Glutamatergic neuron (in vitro differentiated cells): ENCODE measurements at regions not wholly inside any gene's neighbourhood (a gene's known extent, or its start where the extent isn't known, plus 50 kb on each side); places are given as distances from the start of the nearest gene placed in this dataset.

Experiments used
- DNase-seq: peaks from one replicate; pipeline ENCODE4 v3.0.0; 2022
- H3K27ac Mint-ChIP-seq: one replicate; pipeline ENCODE4 v1.8.0; 2020; ENCODE audit warnings: mild to moderate bottlenecking, mixed read lengths, inconsistent platforms; ENCODE audit not compliant: unreplicated experiment
- H3K27me3 Mint-ChIP-seq: one replicate; pipeline ENCODE4 v1.8.0; 2020; ENCODE audit warnings: mild to moderate bottlenecking, moderate library complexity, mixed read lengths, inconsistent platforms; ENCODE audit not compliant: unreplicated experiment
- H3K36me3 Mint-ChIP-seq: one replicate; pipeline ENCODE4 v1.8.0; 2020; ENCODE audit warnings: mild to moderate bottlenecking, mixed read lengths, inconsistent platforms; ENCODE audit not compliant: unreplicated experiment
- H3K4me1 Mint-ChIP-seq: one replicate; pipeline ENCODE4 v1.8.0; 2020; ENCODE audit warnings: mild to moderate bottlenecking, low read depth, mixed read lengths, inconsistent platforms; ENCODE audit not compliant: unreplicated experiment
- H3K4me3 Mint-ChIP-seq: one replicate; pipeline ENCODE4 v1.8.0; 2020; ENCODE audit warnings: mild to moderate bottlenecking, mixed read lengths, inconsistent platforms; ENCODE audit not compliant: unreplicated experiment
- H3K9me3 Mint-ChIP-seq: one replicate; pipeline ENCODE4 v1.8.0; 2020; ENCODE audit warnings: mild to moderate bottlenecking, moderate library complexity, mixed read lengths, inconsistent platforms; ENCODE audit not compliant: unreplicated experiment
- CTCF ChIP-seq: fragments of 200-600 bp; sonication (generic); IDR thresholded peaks from one replicate; pipeline ENCODE4 v1.5.0; 2021; ENCODE audit not compliant: partially characterized antibody, unreplicated experiment

GRCh38 chr2:595831-596592 lies 81.2 kb downstream of the TMEM18 start:
- Mint-ChIP-seq H3K4me1 (peaks cover 8% of the 10 kb centered on the region), H3K36me3 (peaks cover 4% of the 10 kb centered on the region), H3K27me3 (no peaks in the 10 kb centered on the region), H3K4me3 (no peak overlapping the region), H3K27ac (no peak overlapping the region), H3K9me3 (peaks cover 1% of the 10 kb centered on the region)
- no peak for TF ChIP-seq CTCF
- no peak for DNase-seq

- Mint-ChIP-seq H3K27me3 (no peaks in the 10 kb centered on the region), H3K9me3 (peaks cover 1% of the 10 kb centered on the region)
Measured at GRCh38 chr2:595141-595815, 81.9 kb downstream of the TMEM18 start.

GRCh38 chr2:594297-594949 lies 82.8 kb downstream of the TMEM18 start:
- Mint-ChIP-seq H3K4me3 (no peak overlapping the region), H3K27me3 (no peaks in the 10 kb centered on the region), H3K4me1 (peaks cover 8% of the 10 kb centered on the region), H3K9me3 (no peaks in the 10 kb centered on the region), H3K27ac (no peak overlapping the region), H3K36me3 (peaks cover 4% of the 10 kb centered on the region)
- DNase-seq = no peak
- no peak for TF ChIP-seq CTCF

More at GRCh38 chr2:595141-595815, 81.9 kb downstream of the TMEM18 start:
- TF ChIP-seq CTCF = no peak
- no peak for DNase-seq
- Mint-ChIP-seq H3K4me3 (no peak overlapping the region), H3K27ac (no peak overlapping the region), H3K4me1 (peaks cover 8% of the 10 kb centered on the region), H3K36me3 (peaks cover 4% of the 10 kb centered on the region)

GRCh38 chr2:593356-594026 lies 83.7 kb downstream of the TMEM18 start:
- Mint-ChIP-seq H3K4me3 (no peak overlapping the region), H3K27ac (no peak overlapping the region)
- DNase-seq = no peak

More at GRCh38 chr2:593356-594026, 83.7 kb downstream of the TMEM18 start:
- Mint-ChIP-seq H3K4me1 (peaks cover 8% of the 10 kb centered on the region), H3K36me3 (peaks cover 4% of the 10 kb centered on the region), H3K27me3 (no peaks in the 10 kb centered on the region), H3K9me3 (no peaks in the 10 kb centered on the region)
- no peak for TF ChIP-seq CTCF
